Fibroblast of mammary gland (primary cell): ENCODE measurements at regions not wholly inside any gene's neighbourhood (a gene's known extent, or its start where the extent isn't known, plus 50 kb on each side); places are given as distances from the start of the nearest gene placed in this dataset.

Source experiments
- DNase-seq: peaks from one replicate; pipeline ENCODE4 v3.0.0-alpha.2; 2010; ENCODE audit warnings: low read depth
- H3K4me3 ChIP-seq: 2 replicates; pipeline ENCODE4 v1.5.1; 2011; ENCODE audit warnings: low read depth, mild to moderate bottlenecking, low read length, moderate library complexity; ENCODE audit not compliant: control insufficient read depth
- TF ChIP-seq, protein P1 (sequence below): conservative IDR thresholded peaks from 2 replicates; pipeline ENCODE4 v1.5.1; 2011; ENCODE audit warnings: low read depth, low read length, inconsistent platforms; ENCODE audit not compliant: control insufficient read depth, insufficient read depth

GRCh38 chr14:85224241-85224640, 305.7 kb upstream of the FLRT2 start:
- TF ChIP-seq, protein P1, sequence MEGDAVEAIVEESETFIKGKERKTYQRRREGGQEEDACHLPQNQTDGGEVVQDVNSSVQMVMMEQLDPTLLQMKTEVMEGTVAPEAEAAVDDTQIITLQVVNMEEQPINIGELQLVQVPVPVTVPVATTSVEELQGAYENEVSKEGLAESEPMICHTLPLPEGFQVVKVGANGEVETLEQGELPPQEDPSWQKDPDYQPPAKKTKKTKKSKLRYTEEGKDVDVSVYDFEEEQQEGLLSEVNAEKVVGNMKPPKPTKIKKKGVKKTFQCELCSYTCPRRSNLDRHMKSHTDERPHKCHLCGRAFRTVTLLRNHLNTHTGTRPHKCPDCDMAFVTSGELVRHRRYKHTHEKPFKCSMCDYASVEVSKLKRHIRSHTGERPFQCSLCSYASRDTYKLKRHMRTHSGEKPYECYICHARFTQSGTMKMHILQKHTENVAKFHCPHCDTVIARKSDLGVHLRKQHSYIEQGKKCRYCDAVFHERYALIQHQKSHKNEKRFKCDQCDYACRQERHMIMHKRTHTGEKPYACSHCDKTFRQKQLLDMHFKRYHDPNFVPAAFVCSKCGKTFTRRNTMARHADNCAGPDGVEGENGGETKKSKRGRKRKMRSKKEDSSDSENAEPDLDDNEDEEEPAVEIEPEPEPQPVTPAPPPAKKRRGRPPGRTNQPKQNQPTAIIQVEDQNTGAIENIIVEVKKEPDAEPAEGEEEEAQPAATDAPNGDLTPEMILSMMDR, result no peak
- no peak overlapping the region for H3K4me3 ChIP-seq
- DNase-seq, result no peak

- TF ChIP-seq, protein P1, result no peak
- H3K4me3 ChIP-seq, result no peak overlapping the region
- peak; percentile 85 for DNase-seq
Observed at GRCh38 chr14:85233756-85234155, 296.2 kb upstream of the FLRT2 start.

- TF ChIP-seq, protein P1, result no peak
- no peak overlapping the region for H3K4me3 ChIP-seq
- DNase-seq, result peak; percentile 64
Observed at GRCh38 chr14:85234156-85235025, 295.6 kb upstream of the FLRT2 start.

- no peak for DNase-seq
- TF ChIP-seq, protein P1, result no peak
Observed at GRCh38 chr14:85235868-85236267, 294.1 kb upstream of the FLRT2 start.

DNA sequence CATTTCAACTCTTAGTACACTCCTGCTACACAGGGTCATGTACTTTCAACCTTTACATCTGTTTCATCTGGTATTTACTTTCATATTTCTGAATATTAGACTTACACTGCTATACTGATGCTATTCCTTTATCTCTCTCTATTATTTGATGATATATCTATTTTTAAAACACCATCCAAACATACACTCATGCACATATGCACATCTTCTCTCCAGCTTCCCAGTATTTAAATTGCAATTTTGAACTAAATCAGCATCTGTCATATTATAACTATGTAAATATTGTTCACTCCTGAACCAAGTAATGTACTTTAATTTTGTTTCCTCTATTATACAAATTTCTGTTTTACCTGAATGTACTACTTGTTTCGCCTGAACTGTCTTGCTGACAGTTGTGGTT, 293.6 kb upstream of the FLRT2 start:
- DNase-seq, result no peak
- H3K4me3 ChIP-seq, result no peak overlapping the region
- TF ChIP-seq, protein P1, result no peak

More at GRCh38 chr14:85235868-85236267, 294.1 kb upstream of the FLRT2 start:
- H3K4me3 ChIP-seq, result no peak overlapping the region

GRCh38 chr14:85239791-85240190, 290.2 kb upstream of the FLRT2 start:
- TF ChIP-seq, protein P1, result no peak
- no peak for DNase-seq
- H3K4me3 ChIP-seq, result no peak overlapping the region
